Kidney (tissue), 13 donors: ENCODE measurements at regions not wholly inside any gene's neighbourhood (a gene's known extent, or its start where the extent isn't known, plus 50 kb on each side); places are given as distances from the start of the nearest gene placed in this dataset.

Source experiments
- DNase-seq, 5 donors: peaks; one replicate each; pipeline ENCODE4 v3.0.0-alpha.2; 2013 to 2020
- FAIRE-seq: peaks from 2 replicates; lab custom pipeline; 2012; peaks lifted over from hg19 to GRCh38; lab: Jason Lieb, UNC
- H3K27ac ChIP-seq, 2 donors: one replicate each; pipeline ENCODE4 v1.7.0; 2013; ENCODE audit warnings: low read depth in 2 of 2, low read length in 2 of 2, inconsistent platforms in 1 of 2
- H3K27me3 ChIP-seq: one replicate; pipeline ENCODE4 v1.7.1; 2013; ENCODE audit warnings: low read length, inconsistent platforms; ENCODE audit not compliant: control insufficient read depth, insufficient read depth
- H3K36me3 ChIP-seq, 3 donors: one replicate each; pipeline versions ENCODE4 v1.7.0 to v1.7.1; 2013; ENCODE audit warnings: low read length in 3 of 3, control low read depth in 1 of 3, inconsistent platforms in 1 of 3; ENCODE audit not compliant: insufficient read depth in 3 of 3, control insufficient read depth in 2 of 3
- H3K4me1 ChIP-seq, 3 donors: one replicate each; pipeline versions ENCODE4 v1.7.0 to v1.7.1; 2013; ENCODE audit warnings: low read length in 3 of 3, inconsistent platforms in 1 of 3, low read depth in 1 of 3; ENCODE audit not compliant: control insufficient read depth in 2 of 3, insufficient read depth in 2 of 3
- H3K4me3 ChIP-seq, 3 donors: one replicate each; pipeline versions ENCODE4 v1.7.0 to v1.8.1; 2013; ENCODE audit warnings: low read length in 3 of 3, control low read depth in 1 of 3, inconsistent platforms in 1 of 3
- H3K9ac ChIP-seq, 3 donors: one replicate each; pipeline versions ENCODE4 v1.7.0 to v1.7.1; 2013; ENCODE audit warnings: low read length in 3 of 3, control low read depth in 1 of 3, inconsistent platforms in 1 of 3
- H3K9me3 ChIP-seq, 3 donors: one replicate each; pipeline versions ENCODE4 v1.7.0 to v1.7.1; 2013; ENCODE audit warnings: low read length in 3 of 3, control low read depth in 1 of 3, inconsistent platforms in 1 of 3; ENCODE audit not compliant: control insufficient read depth in 2 of 3, insufficient read depth in 1 of 3
- CTCF ChIP-seq: IDR thresholded peaks from 3 replicates; pipeline ENCODE4 v1.5.1; 2012; ENCODE audit warnings: mild to moderate bottlenecking, moderate library complexity, borderline replicate concordance; ENCODE audit not compliant: insufficient read depth; ENCODE audit errors: extremely low read depth
- intact Hi-C: fragments of 100-400 bp; cut with DNase I; formaldehyde crosslinking; loops from one replicate; pipeline ENCODE4 v1.11.1; 2022
- donor health status: control.
- donor health status: control.
- donor health status: control.
- donor health status: control.
- donor health status: control.
- donor health status: DM: yes; HTN: yes; CAD: no.
- donor health status: Normal renal cell carcinoma (clear cell type).

- H3K36me3 ChIP-seq, result no peaks in the 10 kb centered on the region
- FAIRE-seq (no peak), DNase-seq (no peak)
- H3K27ac ChIP-seq, result no peak overlapping the region
- H3K9ac ChIP-seq, result no peak overlapping the region
- H3K4me1 ChIP-seq, result no peaks in the 10 kb centered on the region
- TF ChIP-seq CTCF, result no peak
- no peaks in the 10 kb centered on the region for H3K9me3 ChIP-seq
- no peaks in the 10 kb centered on the region for H3K27me3 ChIP-seq
- intact Hi-C loops, result no loop called here
- no peak overlapping the region for H3K4me3 ChIP-seq
These were observed 322.1 kb upstream of the MEX3C start for GRCh38 chr18:51519571-51519970.

- intact Hi-C loops, result no loop called here
- H3K36me3 ChIP-seq, result no peaks in the 10 kb centered on the region
- DNase-seq (no peak), FAIRE-seq (no peak)
- TF ChIP-seq CTCF, result no peak
- H3K4me3 ChIP-seq, result no peak overlapping the region
- H3K27me3 ChIP-seq, result no peaks in the 10 kb centered on the region
- H3K27ac ChIP-seq, result no peak overlapping the region
- no peaks in the 10 kb centered on the region for H3K4me1 ChIP-seq
- H3K9ac ChIP-seq, result no peak overlapping the region
- no peaks in the 10 kb centered on the region for H3K9me3 ChIP-seq
These were observed 323.2 kb upstream of the MEX3C start for GRCh38 chr18:51520676-51521180.

- Histone ChIP-seq H3K36me3 (no peaks in the 10 kb centered on the region), H3K27ac (no peak overlapping the region), H3K4me3 (no peak overlapping the region), H3K9me3 (no peaks in the 10 kb centered on the region), H3K4me1 (no peaks in the 10 kb centered on the region), H3K27me3 (no peaks in the 10 kb centered on the region), H3K9ac (no peak overlapping the region)
- intact Hi-C loops, result no loop called here
- DNase-seq (no peak), FAIRE-seq (no peak)
- TF ChIP-seq CTCF, result no peak
These were observed 324.9 kb upstream of the MEX3C start for GRCh38 chr18:51522338-51522737.

- Histone ChIP-seq H3K4me3 (no peak overlapping the region), H3K9me3 (no peaks in the 10 kb centered on the region), H3K4me1 (no peaks in the 10 kb centered on the region), H3K27ac (no peak overlapping the region), H3K36me3 (no peaks in the 10 kb centered on the region), H3K27me3 (no peaks in the 10 kb centered on the region), H3K9ac (no peak overlapping the region)
- intact Hi-C loops, result no loop called here
- FAIRE-seq (no peak), DNase-seq (no peak)
- TF ChIP-seq CTCF, result no peak
These were observed 325.3 kb upstream of the MEX3C start for GRCh38 chr18:51522821-51523220.
